Trophoblast cell (in vitro differentiated cells and primary cell): ENCODE measurements at regions not wholly inside any gene's neighbourhood (a gene's known extent, or its start where the extent isn't known, plus 50 kb on each side); places are given as distances from the start of the nearest gene placed in this dataset.

ENCODE experiments used
- DNase-seq, 2 donors: peaks; one replicate each; pipeline ENCODE4 v3.0.0-alpha.2; 2016
- H2AFZ ChIP-seq: 2 replicates; pipeline ENCODE4 v1.6.1; 2013; ENCODE audit warnings: low read length, moderate library complexity, mild to moderate bottlenecking; ENCODE audit not compliant: insufficient read depth, poor library complexity
- H2AK5ac ChIP-seq: 2 replicates; pipeline ENCODE4 v1.6.1; 2013; ENCODE audit warnings: mild to moderate bottlenecking, low read length
- H2BK120ac ChIP-seq: 2 replicates; pipeline ENCODE4 v1.6.1; 2013; ENCODE audit warnings: low read length, mild to moderate bottlenecking, moderate library complexity; ENCODE audit not compliant: insufficient read depth, poor library complexity
- H2BK12ac ChIP-seq: 2 replicates; pipeline ENCODE4 v1.6.1; 2013; ENCODE audit warnings: mild to moderate bottlenecking, low read length, moderate library complexity
- H2BK5ac ChIP-seq: 2 replicates; pipeline ENCODE4 v1.6.1; 2013; ENCODE audit warnings: low read length, low read depth, moderate library complexity, mild to moderate bottlenecking; ENCODE audit not compliant: poor library complexity
- H3K14ac ChIP-seq: 2 replicates; pipeline ENCODE4 v1.6.1; 2013; ENCODE audit warnings: mild to moderate bottlenecking, low read length
- H3K18ac ChIP-seq: 2 replicates; pipeline ENCODE4 v1.6.1; 2013; ENCODE audit warnings: mild to moderate bottlenecking, low read length
- H3K23ac ChIP-seq: 2 replicates; pipeline ENCODE4 v1.6.1; 2013; ENCODE audit warnings: low read length
- H3K27ac ChIP-seq: 2 replicates; pipeline ENCODE4 v1.5.1; 2013; ENCODE audit warnings: low read depth, mild to moderate bottlenecking, inconsistent platforms, low read length, moderate library complexity
- H3K27me3 ChIP-seq: 2 replicates; pipeline ENCODE4 v1.6.1; 2013; ENCODE audit warnings: inconsistent platforms, mild to moderate bottlenecking, low read length, moderate library complexity; ENCODE audit not compliant: insufficient read depth
- H3K36me3 ChIP-seq, 2 experiments: 1 replicate in 1 of 2; 2 replicates in 1 of 2; pipeline ENCODE4 v1.6.1; 2013; ENCODE audit warnings: low read length in 2 of 2, mild to moderate bottlenecking in 2 of 2, moderate library complexity in 1 of 2; ENCODE audit not compliant: insufficient read depth in 2 of 2, control insufficient read depth in 1 of 2
- H3K4ac ChIP-seq: 2 replicates; pipeline ENCODE4 v1.6.1; 2013; ENCODE audit warnings: low read depth, mild to moderate bottlenecking, low read length, moderate library complexity
- H3K4me1 ChIP-seq, 2 experiments: 1 replicate in 1 of 2; 2 replicates in 1 of 2; pipeline ENCODE4 v1.6.1; 2013; ENCODE audit warnings: low read length in 2 of 2, mild to moderate bottlenecking in 2 of 2, moderate library complexity in 1 of 2; ENCODE audit not compliant: insufficient read depth in 2 of 2, control insufficient read depth in 1 of 2
- H3K4me2 ChIP-seq: 2 replicates; pipeline ENCODE4 v1.6.1; 2013; ENCODE audit warnings: inconsistent platforms, mild to moderate bottlenecking, low read length, moderate library complexity
- H3K4me3 ChIP-seq: 2 replicates; pipeline ENCODE4 v1.5.1; 2013; ENCODE audit warnings: mild to moderate bottlenecking, low read depth, low read length, inconsistent platforms
- H3K79me1 ChIP-seq: one replicate; pipeline ENCODE4 v1.6.1; 2013; ENCODE audit warnings: low read length
- H3K79me2 ChIP-seq: 2 replicates; pipeline ENCODE4 v1.6.1; 2013; ENCODE audit warnings: low read length, mild to moderate bottlenecking; ENCODE audit not compliant: control insufficient read depth, insufficient read depth, poor library complexity
- H3K9ac ChIP-seq: 2 replicates; pipeline ENCODE4 v1.6.1; 2013; ENCODE audit warnings: mild to moderate bottlenecking, low read length
- H3K9me3 ChIP-seq: 2 replicates; pipeline ENCODE4 v1.6.1; 2013; ENCODE audit warnings: low read depth, mild to moderate bottlenecking, control low read depth, inconsistent platforms, low read length; ENCODE audit not compliant: insufficient read depth
- H4K12ac ChIP-seq: 2 replicates; pipeline ENCODE4 v1.6.1; 2013; ENCODE audit warnings: low read depth, mild to moderate bottlenecking, low read length, moderate library complexity
- H4K8ac ChIP-seq: 2 replicates; pipeline ENCODE4 v1.6.1; 2013; ENCODE audit warnings: low read depth, mild to moderate bottlenecking, low read length, moderate library complexity
- H4K91ac ChIP-seq: one replicate; pipeline ENCODE4 v1.6.1; 2013; ENCODE audit warnings: low read depth, mild to moderate bottlenecking, low read length, moderate library complexity
- WGBS: extraction: QIAGEN DNeasy Blood & Tissue Kit; methylation state at CpG from one replicate; pipeline ENCODE4 v1.1.7; 2013; ENCODE audit warnings: missing lambda C conversion rate; ENCODE audit not compliant: insufficient read length, insufficient coverage; ENCODE audit errors: extremely low coverage; 5-methylcytosine and 5-hydroxymethylcytosine counted together

- Histone ChIP-seq H2BK12ac (no peak overlapping the region), H3K4me2 (no peak overlapping the region), H3K9me3 (no peaks in the 10 kb centered on the region), H3K79me2 (no peaks in the 10 kb centered on the region), H3K27ac (no peak overlapping the region), H3K4me1 (no peaks in the 10 kb centered on the region), H3K27me3 (no peaks in the 10 kb centered on the region), H2AK5ac (no peak overlapping the region), H4K12ac (no peak overlapping the region), H3K18ac (no peak overlapping the region), H4K8ac (no peak overlapping the region), H2AFZ (no peak overlapping the region), H2BK120ac (no peak overlapping the region), H3K79me1 (no peaks in the 10 kb centered on the region), H3K23ac (no peak overlapping the region), H3K9ac (no peak overlapping the region), H3K14ac (no peak overlapping the region), H3K4ac (no peak overlapping the region), H3K36me3 (no peaks in the 10 kb centered on the region), H2BK5ac (no peak overlapping the region), H3K4me3 (no peak overlapping the region), H4K91ac (no peak overlapping the region)
- DNase-seq = no peak
- WGBS = no CpG with 5 or more reads among the region's 4 CpGs
These were observed 336.6 kb downstream of the SLITRK2 start for GRCh38 chrX:146154191-146154590.

- H3K36me3 ChIP-seq = no peaks in the 10 kb centered on the region
- no peaks in the 10 kb centered on the region for H3K27me3 ChIP-seq
- no peak overlapping the region for H3K14ac ChIP-seq
- no peak overlapping the region for H2BK12ac ChIP-seq
- H2AFZ ChIP-seq = no peak overlapping the region
- H3K9me3 ChIP-seq = no peaks in the 10 kb centered on the region
- H4K12ac ChIP-seq = no peak overlapping the region
- H3K4me1 ChIP-seq = no peaks in the 10 kb centered on the region
- H2BK120ac ChIP-seq = no peak overlapping the region
- no peak for DNase-seq
- no peak overlapping the region for H3K4ac ChIP-seq
- no peak overlapping the region for H3K9ac ChIP-seq
- no peak overlapping the region for H2BK5ac ChIP-seq
- H3K18ac ChIP-seq = no peak overlapping the region
- no peak overlapping the region for H3K4me3 ChIP-seq
- H4K91ac ChIP-seq = no peak overlapping the region
- no peak overlapping the region for H3K23ac ChIP-seq
- no peaks in the 10 kb centered on the region for H3K79me2 ChIP-seq
- H3K79me1 ChIP-seq = no peaks in the 10 kb centered on the region
- H3K4me2 ChIP-seq = no peak overlapping the region
- no peak overlapping the region for H4K8ac ChIP-seq
- H3K27ac ChIP-seq = no peak overlapping the region
- H2AK5ac ChIP-seq = no peak overlapping the region
These were observed 343.0 kb downstream of the SLITRK2 start for GRCh38 chrX:146160443-146161203.

GRCh38 chrX:146173742-146174141, 356.1 kb downstream of the SLITRK2 start:
- Histone ChIP-seq H3K27ac (no peak overlapping the region), H3K9me3 (no peaks in the 10 kb centered on the region), H4K12ac (no peak overlapping the region), H4K8ac (no peak overlapping the region), H2BK120ac (no peak overlapping the region), H3K4me2 (no peak overlapping the region), H3K23ac (no peak overlapping the region), H3K4me3 (no peak overlapping the region), H3K79me1 (no peaks in the 10 kb centered on the region), H2BK5ac (no peak overlapping the region), H3K27me3 (no peaks in the 10 kb centered on the region), H3K36me3 (no peaks in the 10 kb centered on the region), H3K4ac (no peak overlapping the region), H3K14ac (no peak overlapping the region), H3K4me1 (no peaks in the 10 kb centered on the region), H4K91ac (no peak overlapping the region), H2AFZ (no peak overlapping the region), H3K79me2 (no peaks in the 10 kb centered on the region), H2BK12ac (no peak overlapping the region), H3K18ac (no peak overlapping the region), H3K9ac (no peak overlapping the region), H2AK5ac (no peak overlapping the region)
- WGBS = no CpG with 5 or more reads among the region's 4 CpGs
- no peak for DNase-seq

GRCh38 chrX:146181858-146182257, 364.2 kb downstream of the SLITRK2 start:
- H3K9ac ChIP-seq = no peak overlapping the region
- H3K79me1 ChIP-seq = no peaks in the 10 kb centered on the region
- H2BK12ac ChIP-seq = no peak overlapping the region
- no peaks in the 10 kb centered on the region for H3K4me1 ChIP-seq
- no peak overlapping the region for H2BK5ac ChIP-seq
- no peak for DNase-seq
- no peaks in the 10 kb centered on the region for H3K36me3 ChIP-seq
- H3K23ac ChIP-seq = no peak overlapping the region
- no peak overlapping the region for H2BK120ac ChIP-seq
- no peak overlapping the region for H2AK5ac ChIP-seq
- H3K4ac ChIP-seq = no peak overlapping the region
- no peak overlapping the region for H3K27ac ChIP-seq
- H4K8ac ChIP-seq = no peak overlapping the region
- no peaks in the 10 kb centered on the region for H3K27me3 ChIP-seq
- H2AFZ ChIP-seq = no peak overlapping the region
- H4K91ac ChIP-seq = no peak overlapping the region
- H3K14ac ChIP-seq = no peak overlapping the region
- no peak overlapping the region for H3K18ac ChIP-seq
- H3K9me3 ChIP-seq = no peaks in the 10 kb centered on the region
- no CpG with 5 or more reads among the region's 4 CpGs for WGBS
- no peak overlapping the region for H3K4me2 ChIP-seq
- no peaks in the 10 kb centered on the region for H3K79me2 ChIP-seq
- H3K4me3 ChIP-seq = no peak overlapping the region
- H4K12ac ChIP-seq = no peak overlapping the region
